T-helper 2 cell (primary cell): ENCODE measurements at regions not wholly inside any gene's neighbourhood (a gene's known extent, or its start where the extent isn't known, plus 50 kb on each side); places are given as distances from the start of the nearest gene placed in this dataset.
"Not testable (repeated sequence)": the region's sequence is repeated elsewhere in the genome, so short reads cannot be mapped to it uniquely, and the experiment has no call there.

Source experiments
- DNase-seq, 5 experiments: peaks; one replicate each; pipeline versions ENCODE4 v3.0.0 to v3.0.0-alpha.2; 2012 to 2022

- no peak for DNase-seq
These were observed 50.1 kb upstream of the LTA4H start for GRCh38 chr12:96085475-96085874.

GRCh38 chr12:96086190-96086589 is 50.8 kb upstream of the LTA4H start:
- not testable (repeated sequence) for DNase-seq

GRCh38 chr12:96091833-96092232 is 56.4 kb upstream of the LTA4H start:
- no peak for DNase-seq

GRCh38 chr12:96093543-96094196 is 58.3 kb upstream of the LTA4H start:
- no peak for DNase-seq

- DNase-seq: peak in 1 of 5 experiments; percentile 53
These were observed 58.8 kb upstream of the LTA4H start for GRCh38 chr12:96094201-96094600.

GRCh38 chr12:96098631-96099030 is 63.2 kb upstream of the LTA4H start:
- DNase-seq: no peak

- no peak for DNase-seq
These were observed 64.0 kb upstream of the LTA4H start for GRCh38 chr12:96099421-96099820.

GRCh38 chr12:96099986-96100385 is 64.6 kb upstream of the LTA4H start:
- DNase-seq: peak in 1 of 5 experiments; percentile 68

GRCh38 chr12:96101806-96102205 is 66.4 kb upstream of the LTA4H start:
- no peak for DNase-seq

- DNase-seq: no peak
These were observed 67.8 kb upstream of the LTA4H start for GRCh38 chr12:96103067-96103644.

- DNase-seq: no peak
These were observed 69.2 kb upstream of the LTA4H start for GRCh38 chr12:96104566-96104965.

- DNase-seq: no peak
These were observed 70.8 kb upstream of the LTA4H start for GRCh38 chr12:96106137-96106536.

GRCh38 chr12:96107236-96107635 is 71.8 kb upstream of the LTA4H start:
- DNase-seq: no peak

GRCh38 chr12:96108321-96108720 is 72.9 kb upstream of the LTA4H start:
- peak in 1 of 5 experiments; percentile 54 for DNase-seq

GRCh38 chr12:96108941-96109340 is 73.6 kb upstream of the LTA4H start:
- not testable (repeated sequence) for DNase-seq

- no peak for DNase-seq
These were observed 77.3 kb upstream of the LTA4H start for GRCh38 chr12:96112733-96113132.

- DNase-seq: no peak
These were observed 76.7 kb upstream of the ELK3 start for GRCh38 chr12:96117460-96117859.

- no peak for DNase-seq
These were observed 73.6 kb upstream of the ELK3 start for GRCh38 chr12:96120359-96121100.

- no peak for DNase-seq
These were observed 72.9 kb upstream of the ELK3 start for GRCh38 chr12:96121271-96121711.

GRCh38 chr12:96128292-96128691 is 65.9 kb upstream of the ELK3 start:
- not testable (repeated sequence) for DNase-seq

- DNase-seq: no peak
These were observed 63.6 kb upstream of the ELK3 start for GRCh38 chr12:96130396-96131059.

- DNase-seq: no peak
These were observed 62.9 kb upstream of the ELK3 start for GRCh38 chr12:96131230-96131788.

- peak in 1 of 5 experiments; percentile 33 for DNase-seq
These were observed 61.4 kb upstream of the ELK3 start for GRCh38 chr12:96132819-96133218.
